Liver (tissue), 8 donors: ENCODE measurements at regions not wholly inside any gene's neighbourhood (a gene's known extent, or its start where the extent isn't known, plus 50 kb on each side); places are given as distances from the start of the nearest gene placed in this dataset.

Experiments used
- DNase-seq: peaks from one replicate; pipeline ENCODE4 v3.0.0-alpha.2; 2017; ENCODE audit warnings: low spot score
- H3K27ac ChIP-seq, 2 donors: one replicate each; pipeline ENCODE4 v1.7.0; 2013; ENCODE audit warnings: inconsistent platforms in 2 of 2, low read length in 2 of 2, control low read depth in 1 of 2, low read depth in 1 of 2, mild to moderate bottlenecking in 1 of 2
- H3K27me3 ChIP-seq, 4 donors: one replicate each; pipeline versions ENCODE4 v1.6.1 to v1.7.0; 2013; ENCODE audit warnings: low read length in 3 of 4, inconsistent platforms in 1 of 4, mild to moderate bottlenecking in 1 of 4, moderate library complexity in 1 of 4; ENCODE audit not compliant: control insufficient read depth in 4 of 4, insufficient read depth in 4 of 4
- H3K36me3 ChIP-seq, 4 donors: one replicate each; pipeline versions ENCODE4 v1.6.1 to v1.7.0; 2013; ENCODE audit warnings: low read length in 3 of 4, mild to moderate bottlenecking in 3 of 4, low read depth in 1 of 4, moderate library complexity in 1 of 4; ENCODE audit not compliant: control insufficient read depth in 4 of 4, insufficient read depth in 3 of 4
- H3K4me1 ChIP-seq, 4 donors: one replicate each; pipeline versions ENCODE4 v1.6.1 to v1.7.0; 2013; ENCODE audit warnings: low read length in 3 of 4, mild to moderate bottlenecking in 3 of 4, moderate library complexity in 1 of 4; ENCODE audit not compliant: control insufficient read depth in 4 of 4, insufficient read depth in 4 of 4
- H3K4me3 ChIP-seq, 3 donors: one replicate each; pipeline versions ENCODE4 v1.6.1 to v1.7.0; 2013; ENCODE audit warnings: low read length in 3 of 3, control low read depth in 1 of 3, low read depth in 1 of 3, mild to moderate bottlenecking in 1 of 3
- H3K9ac ChIP-seq, 2 donors: one replicate each; pipeline ENCODE4 v1.7.0; 2013; ENCODE audit warnings: low read length in 2 of 2, mild to moderate bottlenecking in 2 of 2, moderate library complexity in 2 of 2, control low read depth in 1 of 2, low read depth in 1 of 2
- H3K9me3 ChIP-seq, 4 donors: one replicate each; pipeline versions ENCODE4 v1.6.1 to v1.7.0; 2013; ENCODE audit warnings: low read length in 3 of 4; ENCODE audit not compliant: control insufficient read depth in 4 of 4
- ATF3 ChIP-seq: IDR thresholded peaks from 2 replicates; pipeline ENCODE4 v1.6.1; 2016; ENCODE audit warnings: antibody characterized with exemption
- EGR1 ChIP-seq, 2 donors: IDR thresholded peaks; 2 replicates each; pipeline ENCODE4 v1.6.1; 2016 to 2018; ENCODE audit warnings: antibody characterized with exemption in 2 of 2, low read depth in 2 of 2
- FOXA1 ChIP-seq: IDR thresholded peaks from 2 replicates; pipeline ENCODE4 v1.6.1; 2016; ENCODE audit warnings: antibody characterized with exemption
- FOXA2 ChIP-seq: IDR thresholded peaks from 2 replicates; pipeline ENCODE4 v1.6.1; 2016; ENCODE audit warnings: antibody characterized with exemption
- GABPA ChIP-seq, 2 donors: IDR thresholded peaks in 1 of 2; conservative IDR thresholded peaks in 1 of 2; 2 replicates each; pipeline ENCODE4 v1.6.1; 2016; ENCODE audit warnings: antibody characterized with exemption in 2 of 2, mild to moderate bottlenecking in 1 of 2, moderate library complexity in 1 of 2
- HNF4A ChIP-seq, 2 donors: conservative IDR thresholded peaks; 2 replicates each; pipeline ENCODE4 v1.6.1; 2016; ENCODE audit warnings: antibody characterized with exemption in 2 of 2, mild to moderate bottlenecking in 2 of 2
- HNF4G ChIP-seq: IDR thresholded peaks from 2 replicates; pipeline ENCODE4 v1.6.1; 2016; ENCODE audit warnings: antibody characterized with exemption
- JUND ChIP-seq, 2 donors: IDR thresholded peaks; 2 replicates each; pipeline ENCODE4 v1.6.1; 2016; ENCODE audit warnings: antibody characterized with exemption in 2 of 2
- MAX ChIP-seq: IDR thresholded peaks from 2 replicates; pipeline ENCODE4 v1.6.1; 2016; ENCODE audit warnings: antibody characterized with exemption
- NR2F2 ChIP-seq: IDR thresholded peaks from 2 replicates; pipeline ENCODE4 v1.6.1; 2016; ENCODE audit warnings: antibody characterized with exemption
- RAD21 ChIP-seq, 2 donors: IDR thresholded peaks; 2 replicates each; pipeline ENCODE4 v1.6.1; 2016; ENCODE audit warnings: antibody characterized with exemption in 2 of 2, mild to moderate bottlenecking in 2 of 2
- REST ChIP-seq: IDR thresholded peaks from 2 replicates; pipeline ENCODE4 v1.6.1; 2016; ENCODE audit warnings: antibody characterized with exemption, mild to moderate bottlenecking
- RXRA ChIP-seq, 2 donors: IDR thresholded peaks; 2 replicates each; pipeline ENCODE4 v1.6.1; 2017 to 2018; ENCODE audit warnings: antibody characterized with exemption in 2 of 2, mild to moderate bottlenecking in 1 of 2
- SP1 ChIP-seq: IDR thresholded peaks from 2 replicates; pipeline ENCODE4 v1.6.1; 2018; ENCODE audit warnings: antibody characterized with exemption, mild to moderate bottlenecking
- TAF1 ChIP-seq: conservative IDR thresholded peaks from 2 replicates; pipeline ENCODE4 v1.6.1; 2016; ENCODE audit warnings: antibody characterized with exemption, mild to moderate bottlenecking
- YY1 ChIP-seq: IDR thresholded peaks from 2 replicates; pipeline ENCODE4 v1.6.1; 2016; ENCODE audit warnings: antibody characterized with exemption, mild to moderate bottlenecking
- ZBTB33 ChIP-seq: IDR thresholded peaks from 2 replicates; pipeline ENCODE4 v1.6.1; 2016; ENCODE audit warnings: antibody characterized with exemption
- WGBS: extraction: QIAGEN DNeasy Blood & Tissue Kit; methylation state at CpG from one replicate; pipeline ENCODE4 v1.1.7; 2013; 5-methylcytosine and 5-hydroxymethylcytosine counted together
- TF ChIP-seq, protein P1 (sequence below): fragments of 150-350 bp; IDR thresholded peaks from 2 replicates; pipeline ENCODE4 v1.5.1; 2017; ENCODE audit warnings: improper control_type of control experiment, low read depth, low read length; ENCODE audit not compliant: missing input control
- donor health status: healthy.
- donor health status: healthy.
- donor health status: healthy.
- donor health status: healthy.
- donor health status: healthy.

DNA sequence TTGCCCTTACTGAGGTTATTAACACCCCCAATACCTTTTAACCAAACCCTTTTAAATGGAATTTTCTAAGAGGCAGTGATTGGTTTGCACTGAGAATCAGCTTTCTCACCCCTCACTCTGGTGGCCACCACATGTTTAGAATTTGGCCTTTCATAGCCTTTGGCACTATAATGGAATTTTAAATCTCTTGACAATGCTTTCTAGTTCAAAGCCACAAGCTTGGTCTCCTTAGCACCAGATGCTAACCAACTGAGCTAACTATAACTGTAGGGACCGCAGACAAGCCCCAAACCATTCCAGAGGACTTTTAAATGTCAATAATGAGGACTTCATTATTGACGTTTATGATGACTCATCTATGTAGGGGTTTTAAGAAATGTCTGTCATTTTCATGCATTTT, 238.7 kb upstream of the SNX7 start:
- WGBS, result 85% methylated on average over 2 of the region's 2 CpGs
- TF ChIP-seq FOXA2 (no peak), HNF4G (no peak), GABPA (IDR thresholded peaks at IDR 0.05 in 1 of 2, conservative IDR thresholded peaks at IDR 0.05 in 1 of 2) (no peak), SP1 (no peak), NR2F2 (no peak), ATF3 (no peak), YY1 (no peak)
- Histone ChIP-seq H3K27me3 (no peaks in the 10 kb centered on the region), H3K36me3 (no peaks in the 10 kb centered on the region), H3K9ac (no peak overlapping the region), H3K9me3 (no peaks in the 10 kb centered on the region), H3K4me3 (no peak overlapping the region), H3K27ac (no peak overlapping the region), H3K4me1 (peaks cover 0 to 1% (median 0%) of the 10 kb centered on the region in 4 donors)
- DNase-seq, result no peak

- no peak for DNase-seq
- H3K27me3 ChIP-seq, result no peaks in the 10 kb centered on the region
- WGBS, result 81% methylated on average over 2 of the region's 2 CpGs
Measured at GRCh38 chr1:98421085-98421435, 240.5 kb upstream of the SNX7 start.

More at GRCh38 chr1:98421085-98421435, 240.5 kb upstream of the SNX7 start:
- H3K36me3 ChIP-seq, result no peaks in the 10 kb centered on the region
- no peaks in the 10 kb centered on the region for H3K4me1 ChIP-seq
- no peak for TF ChIP-seq ATF3
- TF ChIP-seq EGR1 (IDR thresholded peaks at IDR 0.05; ENCODE audit: low read depth in 2 of 2), result no peak
- no peak for TF ChIP-seq HNF4G
- TF ChIP-seq RAD21 (IDR thresholded peaks at IDR 0.05), result no peak
- TF ChIP-seq, protein P1, sequence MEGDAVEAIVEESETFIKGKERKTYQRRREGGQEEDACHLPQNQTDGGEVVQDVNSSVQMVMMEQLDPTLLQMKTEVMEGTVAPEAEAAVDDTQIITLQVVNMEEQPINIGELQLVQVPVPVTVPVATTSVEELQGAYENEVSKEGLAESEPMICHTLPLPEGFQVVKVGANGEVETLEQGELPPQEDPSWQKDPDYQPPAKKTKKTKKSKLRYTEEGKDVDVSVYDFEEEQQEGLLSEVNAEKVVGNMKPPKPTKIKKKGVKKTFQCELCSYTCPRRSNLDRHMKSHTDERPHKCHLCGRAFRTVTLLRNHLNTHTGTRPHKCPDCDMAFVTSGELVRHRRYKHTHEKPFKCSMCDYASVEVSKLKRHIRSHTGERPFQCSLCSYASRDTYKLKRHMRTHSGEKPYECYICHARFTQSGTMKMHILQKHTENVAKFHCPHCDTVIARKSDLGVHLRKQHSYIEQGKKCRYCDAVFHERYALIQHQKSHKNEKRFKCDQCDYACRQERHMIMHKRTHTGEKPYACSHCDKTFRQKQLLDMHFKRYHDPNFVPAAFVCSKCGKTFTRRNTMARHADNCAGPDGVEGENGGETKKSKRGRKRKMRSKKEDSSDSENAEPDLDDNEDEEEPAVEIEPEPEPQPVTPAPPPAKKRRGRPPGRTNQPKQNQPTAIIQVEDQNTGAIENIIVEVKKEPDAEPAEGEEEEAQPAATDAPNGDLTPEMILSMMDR, result no peak
- TF ChIP-seq REST, result no peak
- no peak for TF ChIP-seq ZBTB33
- TF ChIP-seq HNF4A (conservative IDR thresholded peaks at IDR 0.05), result no peak
- no peak for TF ChIP-seq RXRA (IDR thresholded peaks at IDR 0.05)
- TF ChIP-seq JUND (IDR thresholded peaks at IDR 0.05), result no peak
- TF ChIP-seq GABPA (IDR thresholded peaks at IDR 0.05 in 1 of 2, conservative IDR thresholded peaks at IDR 0.05 in 1 of 2), result no peak
- no peak for TF ChIP-seq NR2F2
- no peak for TF ChIP-seq MAX
- no peak for TF ChIP-seq SP1
- TF ChIP-seq FOXA2, result no peak
- TF ChIP-seq YY1, result no peak
- no peak for TF ChIP-seq FOXA1
- TF ChIP-seq TAF1, result no peak
- no peak overlapping the region for H3K9ac ChIP-seq
- no peak overlapping the region for H3K27ac ChIP-seq
- H3K4me3 ChIP-seq, result no peak overlapping the region
- no peaks in the 10 kb centered on the region for H3K9me3 ChIP-seq
